GM21528 (cell line): ENCODE measurements at regions not wholly inside any gene's neighbourhood (a gene's known extent, or its start where the extent isn't known, plus 50 kb on each side); places are given as distances from the start of the nearest gene placed in this dataset.

Source experiments
- ATAC-seq: cut with Tn5 transposase; IDR thresholded peaks from one replicate; pipeline ENCODE4 v1.9.1; 2021; ENCODE audit warnings: mild to moderate bottlenecking, moderate library complexity; ENCODE audit not compliant: unreplicated experiment, low FRiP score

DNA sequence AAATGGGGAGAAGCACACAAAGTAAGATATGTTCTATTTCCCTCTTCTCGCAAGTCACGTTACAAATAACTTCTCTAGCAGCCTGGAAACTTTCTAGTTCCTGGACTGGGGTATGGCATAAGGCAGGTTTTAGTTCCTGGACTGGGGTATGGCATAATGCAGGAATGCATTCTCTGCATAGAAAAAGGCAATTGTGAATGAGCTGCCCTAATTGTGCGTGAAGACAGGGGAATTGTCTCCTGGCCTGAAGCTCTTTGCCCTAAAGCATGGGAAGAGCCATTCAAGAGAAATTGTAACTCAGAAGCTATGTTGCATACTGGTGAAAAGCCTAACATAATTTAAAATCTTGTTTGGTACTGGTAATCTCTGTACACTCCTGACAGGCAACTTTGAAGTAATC is 54.3 kb upstream of the CBLB start:
- no peak for ATAC-seq

DNA sequence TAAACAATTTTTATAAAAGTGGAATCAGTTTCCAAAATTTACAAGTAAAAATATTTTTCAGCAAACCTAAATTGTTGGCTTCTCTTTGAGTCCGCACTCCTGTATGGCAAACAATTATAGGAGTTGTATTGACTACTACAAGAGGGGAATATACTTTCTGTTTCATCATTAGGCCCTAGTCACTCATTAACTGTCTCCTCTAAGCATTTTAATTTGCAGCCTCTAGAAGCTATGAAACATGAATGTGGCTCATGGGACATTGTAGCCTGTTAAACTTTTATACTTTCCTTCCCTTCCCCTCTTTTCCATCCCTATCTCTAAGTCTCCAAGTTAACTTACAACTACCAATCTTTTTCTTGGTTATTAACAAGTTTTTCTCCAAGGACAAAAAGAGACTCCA is 58.9 kb upstream of the CBLB start:
- no peak for ATAC-seq

DNA sequence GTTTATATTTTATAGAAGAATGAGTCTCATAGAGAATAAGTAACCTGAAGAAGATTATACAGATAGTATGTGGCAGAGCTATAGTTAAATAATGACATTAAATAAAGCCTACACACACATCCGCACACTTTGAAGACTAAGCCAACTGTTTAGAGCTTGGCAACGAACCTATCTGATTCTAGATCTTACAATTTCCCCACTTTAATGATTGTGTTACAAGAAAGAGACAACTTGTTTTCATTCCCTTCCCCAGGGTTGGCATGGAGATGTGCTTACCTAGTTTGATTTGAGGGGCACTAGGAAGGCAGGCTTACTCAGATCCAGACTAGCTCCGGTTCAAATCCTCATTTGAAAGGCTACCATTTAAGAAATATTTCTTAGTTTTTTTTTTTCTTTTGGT is 61.9 kb upstream of the CBLB start:
- ATAC-seq = no peak

DNA sequence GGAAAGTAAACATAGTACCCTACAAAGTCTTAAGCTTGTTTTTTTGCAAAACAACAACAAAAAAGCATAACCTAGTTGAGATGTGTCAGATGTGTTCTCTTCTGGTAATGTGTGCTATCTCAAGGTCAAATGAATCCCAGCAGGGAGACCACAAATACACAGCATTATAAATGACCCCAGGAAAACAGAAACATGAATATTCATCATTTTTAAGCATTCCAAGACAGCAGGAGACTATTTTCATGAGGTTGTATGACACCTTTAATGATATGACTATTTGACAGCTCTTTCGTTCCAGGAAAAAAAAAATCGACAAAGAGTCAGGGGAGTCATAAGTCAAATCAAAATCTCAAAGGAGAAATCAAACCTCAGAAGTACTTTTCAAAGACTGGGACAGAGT is 62.7 kb upstream of the CBLB start:
- ATAC-seq = no peak

DNA sequence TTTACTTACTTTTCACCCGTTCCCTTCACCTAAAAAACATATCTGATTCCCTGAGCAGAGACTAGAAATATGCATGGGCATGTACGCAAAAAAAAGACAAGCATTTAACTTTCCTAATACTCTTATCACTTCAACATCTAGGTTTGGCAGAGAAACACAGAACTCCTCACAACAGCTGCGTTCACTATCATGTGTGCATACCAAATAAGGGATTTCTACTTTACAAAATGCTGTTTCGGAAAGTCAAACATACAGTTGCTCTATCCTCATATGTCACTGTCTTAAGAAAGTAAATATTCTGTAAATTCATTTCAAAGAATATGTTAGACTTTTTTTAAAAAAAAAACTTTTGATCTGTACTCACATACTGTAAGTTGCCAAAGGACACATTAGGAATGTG is 65.1 kb upstream of the CBLB start:
- ATAC-seq = no peak

DNA sequence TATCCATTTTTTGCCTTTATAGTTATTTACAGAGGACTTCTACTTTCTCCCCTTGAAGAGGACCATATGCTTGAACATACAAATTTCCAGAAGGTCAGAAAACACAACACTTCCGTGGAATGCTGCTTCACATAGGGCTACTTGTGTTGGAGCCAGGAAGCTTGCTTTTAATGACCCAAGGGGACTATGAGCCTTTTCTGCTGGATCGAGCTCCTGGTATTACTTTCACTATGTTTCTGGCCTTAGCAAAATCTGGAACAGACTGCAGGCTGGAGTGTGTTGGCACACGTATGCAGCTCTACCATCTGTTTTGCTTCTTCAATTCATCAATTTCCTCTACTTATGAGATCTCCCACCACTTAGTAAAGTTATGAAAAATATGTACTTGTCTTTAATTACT is 69.3 kb upstream of the CBLB start:
- ATAC-seq = no peak

DNA sequence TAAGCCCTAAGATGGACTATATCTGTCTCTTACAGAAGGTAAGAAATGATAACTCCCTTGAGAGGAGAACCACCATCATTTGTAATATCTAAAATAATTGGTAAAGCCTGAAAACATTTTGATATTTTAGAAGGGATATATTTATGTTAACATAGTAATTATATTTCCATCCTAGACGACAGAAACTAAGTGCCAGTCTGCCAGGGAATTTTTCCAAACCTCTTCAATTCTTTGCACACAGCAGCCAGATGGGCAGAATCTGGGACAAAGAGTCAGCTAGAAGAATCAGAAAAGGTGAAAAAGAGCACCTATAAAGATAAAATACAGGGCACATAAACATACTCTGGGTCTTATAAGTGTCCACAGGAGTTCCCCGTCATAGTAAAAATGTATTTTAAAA is 70.0 kb upstream of the CBLB start:
- ATAC-seq = no peak

DNA sequence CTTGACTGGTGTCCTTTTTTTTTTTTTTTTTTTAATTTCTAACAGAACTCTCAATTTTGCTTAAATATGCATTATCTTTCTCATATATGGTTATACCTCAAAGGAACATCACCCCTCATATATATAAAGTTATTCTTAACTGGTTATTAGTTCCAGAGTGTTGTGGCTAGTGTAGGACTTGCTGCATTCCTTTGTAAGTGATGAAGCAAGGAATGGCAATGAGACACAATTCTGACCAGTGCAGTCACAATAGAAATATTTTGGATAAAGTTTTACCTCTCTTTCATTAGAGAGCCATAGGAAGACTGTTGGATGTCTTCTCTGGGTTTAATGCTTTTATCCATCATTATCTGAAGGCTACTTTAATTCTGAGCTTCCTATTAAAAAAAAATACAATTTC is 75.5 kb upstream of the CBLB start:
- no peak for ATAC-seq

DNA sequence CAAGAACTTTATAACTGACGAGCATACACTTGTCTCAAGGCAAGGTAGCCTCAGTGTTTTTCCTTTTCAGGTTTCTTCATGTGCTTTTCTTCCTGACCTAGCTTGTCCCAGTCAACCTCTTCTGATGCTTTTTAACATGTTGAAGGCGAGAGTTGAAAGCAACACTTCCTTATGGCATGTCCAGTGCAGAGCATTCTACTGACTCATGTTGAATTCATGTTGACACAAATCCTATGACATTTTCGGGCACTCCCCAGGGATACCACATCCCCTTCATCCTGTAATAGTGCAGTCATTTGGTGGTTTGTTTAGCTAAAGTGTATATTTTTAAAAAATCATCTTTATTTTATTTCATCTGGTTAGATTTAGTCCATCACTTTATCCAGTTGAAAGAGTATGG is 75.9 kb upstream of the CBLB start:
- no peak for ATAC-seq

DNA sequence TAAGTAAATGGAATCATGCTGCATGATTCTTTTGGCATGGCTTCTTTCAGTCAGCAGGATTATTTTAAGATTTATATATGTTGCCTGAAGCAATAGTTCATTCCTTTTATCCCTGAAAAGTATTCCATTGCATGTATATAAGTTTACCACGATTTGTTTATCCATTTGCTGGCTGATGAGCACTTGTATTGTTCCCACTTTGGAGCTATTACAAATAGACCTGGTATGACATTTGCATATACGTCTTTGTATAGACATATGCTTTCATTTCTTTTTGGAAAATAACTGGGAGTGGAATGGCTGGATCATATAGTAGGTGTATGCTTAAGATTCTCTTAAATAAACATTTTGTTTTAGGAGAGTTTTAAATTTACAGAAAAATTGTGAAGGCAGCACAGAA is 79.3 kb upstream of the CBLB start:
- no peak for ATAC-seq

DNA sequence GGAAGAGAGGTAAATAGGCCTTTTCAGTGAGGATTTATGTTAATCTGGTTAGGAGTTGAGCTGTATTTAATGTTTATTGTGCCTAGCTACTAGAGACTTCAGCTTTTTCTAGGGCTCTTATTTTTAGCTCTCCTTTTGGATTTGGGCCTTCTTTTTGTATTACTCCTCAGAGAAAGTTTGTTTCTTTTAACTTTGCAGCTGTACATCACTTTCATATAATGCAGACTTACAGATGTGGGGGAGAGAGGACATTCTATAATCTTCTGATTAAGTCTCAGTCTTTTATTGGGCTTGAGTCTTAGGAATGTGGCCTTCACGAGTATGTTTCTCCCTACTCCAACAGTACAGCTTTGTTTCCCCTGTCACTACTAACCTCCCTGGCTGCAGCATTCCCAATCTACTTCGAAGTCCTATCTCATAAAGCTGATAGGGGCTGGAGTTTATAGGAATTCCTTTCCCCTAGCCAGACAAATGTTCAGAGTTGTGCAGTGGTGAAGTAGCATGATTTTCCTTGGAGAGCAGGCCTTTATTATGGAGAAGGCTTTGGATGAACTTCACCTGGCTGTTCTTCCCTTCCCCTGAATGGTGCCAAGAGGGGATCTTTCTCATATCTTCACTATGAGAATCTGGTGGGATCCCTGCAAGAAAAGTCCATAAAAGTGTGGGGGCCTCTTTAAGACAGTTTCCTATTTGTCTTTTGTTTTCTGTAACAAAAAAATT is 82.2 kb upstream of the CBLB start:
- ATAC-seq = no peak

DNA sequence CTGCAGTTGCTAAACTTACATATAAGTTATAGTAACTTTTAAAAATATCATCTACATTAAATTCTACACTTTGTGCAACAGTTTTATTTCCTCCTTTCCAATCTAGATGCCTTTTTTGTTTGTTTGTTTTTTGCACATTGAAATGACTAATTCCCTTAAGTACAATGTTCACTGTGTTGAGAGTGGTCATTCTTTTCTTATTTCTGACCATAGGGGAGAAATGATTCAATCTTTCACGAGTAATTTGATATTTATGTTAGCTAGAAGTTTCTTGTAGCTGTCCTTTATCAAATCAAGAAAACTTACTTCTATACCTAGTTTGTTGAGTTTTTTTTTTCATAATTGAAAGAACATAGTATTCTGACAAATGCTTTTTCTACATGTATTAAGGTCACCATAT is 85.0 kb upstream of the CBLB start:
- no peak for ATAC-seq

DNA sequence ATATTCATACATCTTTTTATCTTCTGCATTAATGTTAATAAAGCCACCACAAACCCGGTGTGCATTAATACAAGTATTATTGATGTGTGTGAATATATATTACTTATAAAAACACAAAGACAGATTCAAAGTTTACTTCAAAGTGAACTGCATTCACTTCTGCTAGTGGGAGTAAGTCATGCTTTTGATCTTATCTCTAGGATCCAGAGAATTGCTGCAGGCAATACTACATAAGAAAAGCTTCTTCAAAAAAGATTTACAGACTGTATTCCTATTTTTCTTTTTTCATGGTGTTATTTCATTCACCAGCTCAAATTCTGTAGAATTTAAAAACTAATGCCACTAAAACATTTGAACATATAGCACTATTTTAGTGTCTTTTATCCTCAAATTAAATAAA is 87.5 kb upstream of the CBLB start:
- no peak for ATAC-seq

DNA sequence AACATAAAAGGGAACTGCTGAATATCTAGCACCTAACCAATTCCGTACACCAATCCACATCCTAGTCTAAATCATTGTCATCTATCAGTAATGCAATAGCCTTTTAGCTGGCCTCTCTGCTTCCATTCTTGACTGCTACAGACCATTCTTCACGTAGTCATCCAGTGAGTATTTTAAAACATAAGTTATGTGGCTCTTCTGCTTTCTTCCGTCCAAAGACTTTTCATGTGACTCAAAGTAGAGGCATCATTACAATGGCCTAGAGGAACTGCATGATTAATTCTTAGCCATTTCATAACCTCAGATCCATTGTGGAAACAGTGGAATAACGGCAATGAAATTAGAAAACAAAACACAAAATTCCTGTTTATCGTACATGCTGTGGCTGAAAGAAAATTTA is 88.9 kb upstream of the CBLB start:
- ATAC-seq = no peak

DNA sequence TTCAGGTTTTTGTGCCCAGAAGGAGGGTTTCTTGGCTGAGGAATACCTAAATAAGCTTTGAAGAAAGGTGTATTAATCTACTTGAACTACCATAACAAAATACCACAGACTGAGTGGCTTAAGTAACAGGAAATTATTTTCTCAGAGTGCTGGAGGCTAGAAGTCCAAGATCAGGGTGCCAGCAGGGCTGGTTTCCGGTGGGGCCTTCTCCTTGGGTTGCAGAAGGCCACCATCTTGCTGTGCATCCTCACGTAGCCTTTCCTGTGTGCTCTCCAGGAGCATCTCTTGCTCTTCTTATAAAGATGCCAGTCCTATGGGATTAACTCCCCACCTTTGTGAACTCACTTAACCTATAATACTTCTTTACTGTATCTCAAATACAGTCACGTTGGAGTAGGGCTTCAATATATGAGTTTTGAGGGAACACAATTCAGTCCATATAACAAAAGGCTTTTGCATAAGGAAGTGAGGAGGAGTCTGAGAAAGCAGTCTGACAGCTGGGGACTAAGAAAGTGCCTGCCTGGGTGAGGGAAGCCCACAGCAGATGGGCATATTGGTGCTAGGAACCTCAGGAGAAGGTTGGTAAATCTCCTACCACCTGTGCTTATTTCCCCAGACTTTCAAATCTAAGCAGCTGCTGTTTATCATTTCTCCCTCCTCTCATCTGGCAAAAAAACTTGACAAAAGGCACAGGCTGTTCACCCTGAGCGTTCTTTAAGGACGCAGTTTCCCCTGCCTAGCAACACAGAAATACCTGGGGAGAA is 89.6 kb upstream of the CBLB start:
- no peak for ATAC-seq

DNA sequence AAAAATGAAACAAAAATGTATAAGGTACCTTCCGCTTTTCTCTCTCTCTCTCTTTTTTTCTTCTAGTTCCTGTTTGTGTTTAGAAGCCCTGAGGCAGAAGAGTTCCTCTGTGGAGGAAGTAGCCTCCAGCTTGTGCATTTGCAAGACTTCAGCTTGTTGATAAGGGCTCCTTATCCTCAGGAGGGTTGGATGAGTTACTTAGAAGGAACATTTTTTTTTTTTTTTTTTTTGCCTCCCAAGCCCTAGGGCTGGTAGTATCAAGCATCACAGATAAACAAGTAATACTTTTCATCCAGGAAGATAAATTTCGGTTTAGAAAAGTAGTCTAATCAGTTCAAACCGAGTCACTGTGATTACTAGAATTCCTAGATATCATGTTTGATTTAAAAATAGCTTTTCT is 91.0 kb upstream of the CBLB start:
- no peak for ATAC-seq

DNA sequence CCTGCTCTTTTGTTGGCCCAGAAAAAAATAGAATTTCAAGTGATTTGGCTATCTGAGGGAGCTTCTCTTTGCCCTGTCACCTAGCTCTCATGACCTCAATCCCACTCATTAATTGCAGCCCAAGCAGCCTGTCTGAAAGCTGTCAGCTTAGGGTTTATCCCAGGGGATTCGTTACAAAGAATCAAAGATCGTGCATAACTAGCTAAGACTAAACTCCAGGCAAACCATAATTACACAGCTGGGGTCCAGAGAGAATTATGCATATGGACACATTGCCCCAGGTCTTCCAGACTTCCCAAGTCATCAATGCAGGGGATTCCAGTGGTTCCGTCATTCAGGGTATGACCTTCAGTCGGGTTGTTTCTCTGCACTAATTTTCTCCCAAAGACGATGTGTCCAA is 91.6 kb upstream of the CBLB start:
- no peak for ATAC-seq

DNA sequence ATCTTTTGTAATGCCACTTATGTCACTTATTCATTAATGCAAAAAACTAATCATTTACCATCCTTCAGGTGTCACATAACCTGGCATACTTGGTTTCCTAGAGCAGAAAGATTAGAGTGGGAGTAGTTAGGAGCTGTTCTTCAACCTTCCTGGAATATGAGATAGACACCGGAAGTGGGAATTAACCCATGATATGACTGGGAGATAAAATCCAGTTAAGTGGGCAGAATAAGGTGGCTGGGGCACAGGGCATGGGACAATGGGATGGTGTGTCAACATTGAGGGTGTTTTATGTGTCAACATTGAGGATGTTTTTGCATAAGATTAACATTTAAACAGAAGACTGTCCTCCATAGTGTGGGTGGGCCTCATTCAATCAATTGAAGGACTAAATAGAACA is 94.3 kb upstream of the CBLB start:
- ATAC-seq = no peak

DNA sequence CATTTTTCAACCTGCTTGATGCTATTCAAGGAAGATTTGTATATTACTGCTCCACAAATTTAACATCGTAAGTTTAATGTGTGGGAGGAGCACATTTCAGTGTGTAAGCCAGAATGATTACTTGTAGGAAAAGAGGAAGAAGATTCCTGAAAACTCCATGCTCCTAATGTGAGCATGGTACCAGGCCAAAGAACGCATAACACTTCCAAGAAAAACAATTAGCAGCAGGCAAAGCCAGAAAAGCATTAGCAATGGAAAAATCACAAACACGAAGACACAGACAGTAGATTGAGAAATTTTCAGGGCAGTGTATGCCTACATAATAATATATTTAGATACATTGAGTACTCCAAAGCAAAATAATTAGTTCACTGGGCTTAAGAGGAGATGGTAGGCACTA is 96.6 kb upstream of the CBLB start:
- no peak for ATAC-seq

DNA sequence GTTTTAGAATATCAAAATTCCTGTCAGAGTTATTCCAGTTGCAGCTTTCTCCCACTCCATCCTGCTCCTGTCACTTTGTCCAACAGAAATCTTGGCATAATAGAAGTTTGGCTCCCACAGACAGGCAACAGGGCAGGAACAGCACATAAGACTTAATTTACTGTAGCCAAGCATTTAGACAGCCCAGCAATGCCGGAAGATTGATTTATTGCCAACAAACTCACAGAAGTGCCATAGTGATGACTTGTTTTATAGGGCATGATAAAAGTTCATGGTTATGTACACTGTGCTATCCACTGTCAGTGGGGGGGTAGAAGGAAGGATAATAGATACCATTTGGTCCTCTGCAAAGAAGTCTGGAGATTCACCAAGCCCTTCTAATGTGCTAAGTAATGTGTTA is 98.3 kb upstream of the CBLB start:
- ATAC-seq = no peak

DNA sequence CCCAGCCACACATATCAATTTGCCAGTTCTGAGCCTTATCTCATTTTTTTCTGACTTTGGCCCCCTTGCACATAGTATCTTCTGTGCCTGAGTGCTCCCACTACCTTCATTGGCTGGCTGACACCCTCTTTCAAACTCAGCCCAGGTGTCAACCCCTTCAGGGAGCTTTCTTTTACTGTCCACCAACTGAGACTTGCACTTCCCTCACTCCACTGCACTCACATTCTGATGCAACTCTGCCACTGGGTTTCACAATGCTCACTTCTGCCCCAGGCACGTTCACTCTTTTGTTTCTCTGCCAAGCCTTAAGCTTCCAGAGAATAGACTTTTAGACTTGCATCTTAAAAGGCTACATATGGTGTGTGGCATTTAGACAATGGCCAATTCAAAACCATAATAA is 101.5 kb upstream of the CBLB start:
- ATAC-seq = no peak

DNA sequence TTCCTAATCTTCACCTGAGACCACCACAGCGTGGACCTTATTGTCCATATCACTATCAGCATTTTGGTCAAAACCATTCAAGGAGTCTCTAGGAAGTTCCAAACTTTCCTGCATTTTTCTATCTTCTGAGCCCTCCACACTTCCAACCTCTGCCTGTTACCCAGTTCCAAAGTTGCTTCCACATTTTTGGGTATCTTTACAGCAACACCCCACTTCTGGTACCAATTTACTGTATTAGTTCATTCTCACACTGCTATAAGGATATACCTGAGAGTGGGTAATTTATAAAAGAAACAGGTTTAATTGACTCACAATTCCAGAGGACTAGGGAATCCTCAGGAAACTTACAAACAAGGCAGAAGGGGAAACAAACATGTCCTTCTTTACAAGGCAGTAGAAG is 103.3 kb upstream of the CBLB start:
- ATAC-seq = no peak
